ENCODE measurements at regions not wholly inside any gene's neighbourhood (a gene's known extent, or its start where the extent isn't known, plus 50 kb on each side); places are given as distances from the start of the nearest gene placed in this dataset.

DNA sequence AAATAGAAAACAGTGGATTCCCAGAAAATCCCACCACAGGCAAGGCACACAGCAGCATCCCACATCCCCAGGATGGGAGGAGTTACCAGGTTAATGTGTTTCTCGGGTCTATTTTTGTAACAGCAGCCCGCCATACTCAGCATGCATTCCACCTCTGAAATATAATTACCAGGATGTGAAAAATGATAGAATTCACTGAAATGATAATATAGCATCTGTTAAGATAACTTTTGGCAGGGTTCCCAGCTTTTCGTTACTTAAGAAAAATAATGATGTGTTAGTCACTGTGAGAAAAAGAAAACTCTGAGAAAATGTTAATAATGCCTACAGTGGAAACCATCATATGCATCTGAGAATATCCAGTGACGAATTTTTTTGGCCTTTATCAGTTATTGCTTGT, 87.1 kb downstream of the VCX2 start:
- intact Hi-C loops (cut with DNase I; ENCODE audit: low total_unique reads): no loop called here
- 27 to 28% methylated on average over 4 of the region's 4 CpGs for WGBS, 2 donors
- TF ChIP-seq, protein P1, sequence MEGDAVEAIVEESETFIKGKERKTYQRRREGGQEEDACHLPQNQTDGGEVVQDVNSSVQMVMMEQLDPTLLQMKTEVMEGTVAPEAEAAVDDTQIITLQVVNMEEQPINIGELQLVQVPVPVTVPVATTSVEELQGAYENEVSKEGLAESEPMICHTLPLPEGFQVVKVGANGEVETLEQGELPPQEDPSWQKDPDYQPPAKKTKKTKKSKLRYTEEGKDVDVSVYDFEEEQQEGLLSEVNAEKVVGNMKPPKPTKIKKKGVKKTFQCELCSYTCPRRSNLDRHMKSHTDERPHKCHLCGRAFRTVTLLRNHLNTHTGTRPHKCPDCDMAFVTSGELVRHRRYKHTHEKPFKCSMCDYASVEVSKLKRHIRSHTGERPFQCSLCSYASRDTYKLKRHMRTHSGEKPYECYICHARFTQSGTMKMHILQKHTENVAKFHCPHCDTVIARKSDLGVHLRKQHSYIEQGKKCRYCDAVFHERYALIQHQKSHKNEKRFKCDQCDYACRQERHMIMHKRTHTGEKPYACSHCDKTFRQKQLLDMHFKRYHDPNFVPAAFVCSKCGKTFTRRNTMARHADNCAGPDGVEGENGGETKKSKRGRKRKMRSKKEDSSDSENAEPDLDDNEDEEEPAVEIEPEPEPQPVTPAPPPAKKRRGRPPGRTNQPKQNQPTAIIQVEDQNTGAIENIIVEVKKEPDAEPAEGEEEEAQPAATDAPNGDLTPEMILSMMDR (IDR thresholded peaks at IDR 0.05): no peak
- TF ChIP-seq POLR2A (IDR thresholded peaks at IDR 0.05): no peak
- no peak for DNase-seq (ENCODE audit: low spot score in 2 of 2)
- no peak overlapping the region for H3K4me3 ChIP-seq (ENCODE audit: low read depth, poor library complexity, severe bottlenecking)

DNA sequence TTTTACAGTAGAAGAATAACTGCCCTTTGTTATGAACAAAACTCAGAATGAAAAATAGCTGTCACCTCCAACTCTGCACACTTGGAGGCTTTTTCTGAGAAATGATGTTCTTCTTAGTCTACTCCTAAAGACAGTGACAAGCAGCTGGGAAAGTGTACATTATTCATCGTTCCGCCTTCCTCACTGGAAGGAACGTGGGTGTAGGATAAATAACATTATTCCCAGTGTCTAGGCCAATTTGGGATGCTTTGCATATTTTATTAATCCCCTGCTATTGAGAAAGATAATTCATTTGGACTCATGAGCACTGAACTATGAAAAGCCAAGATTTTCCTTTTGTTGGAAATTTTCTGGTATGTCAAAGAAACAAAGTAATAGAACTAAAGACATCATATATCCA, 87.8 kb downstream of the VCX2 start:
- intact Hi-C loops (cut with DNase I; ENCODE audit: low total_unique reads): no loop called here
- 50 to 62% methylated on average over 3 of the region's 3 CpGs for WGBS, 2 donors
- no peak for TF ChIP-seq POLR2A (IDR thresholded peaks at IDR 0.05)
- TF ChIP-seq, protein P1 (IDR thresholded peaks at IDR 0.05): no peak
- no peak for DNase-seq (ENCODE audit: low spot score in 2 of 2)
- no peak overlapping the region for H3K4me3 ChIP-seq (ENCODE audit: low read depth, poor library complexity, severe bottlenecking)

DNA sequence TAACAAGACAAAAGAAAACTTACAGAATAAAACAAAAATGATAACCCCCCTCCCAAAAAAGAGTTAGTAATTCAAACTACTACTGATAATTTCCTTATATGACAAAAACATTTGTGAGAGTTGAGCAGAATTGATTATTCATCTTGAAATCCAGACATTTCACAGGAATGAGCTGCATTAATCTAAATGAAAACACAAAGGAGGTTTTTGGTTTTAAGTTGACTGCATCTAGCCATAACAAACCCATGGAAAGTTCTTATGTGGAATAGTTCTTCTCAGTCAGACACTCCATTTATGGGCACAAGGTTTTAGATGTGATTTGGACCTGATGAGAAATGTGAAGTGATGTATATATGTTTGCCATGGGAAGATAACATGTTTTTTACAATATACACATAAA, 95.4 kb downstream of the VCX2 start:
- no peak overlapping the region for H3K4me3 ChIP-seq (ENCODE audit: low read depth, poor library complexity, severe bottlenecking)
- intact Hi-C loops (cut with DNase I; ENCODE audit: low total_unique reads): no loop called here
- DNase-seq (ENCODE audit: low spot score in 2 of 2): no peak
- TF ChIP-seq, protein P1 (IDR thresholded peaks at IDR 0.05): no peak
- TF ChIP-seq POLR2A (IDR thresholded peaks at IDR 0.05): no peak

DNA sequence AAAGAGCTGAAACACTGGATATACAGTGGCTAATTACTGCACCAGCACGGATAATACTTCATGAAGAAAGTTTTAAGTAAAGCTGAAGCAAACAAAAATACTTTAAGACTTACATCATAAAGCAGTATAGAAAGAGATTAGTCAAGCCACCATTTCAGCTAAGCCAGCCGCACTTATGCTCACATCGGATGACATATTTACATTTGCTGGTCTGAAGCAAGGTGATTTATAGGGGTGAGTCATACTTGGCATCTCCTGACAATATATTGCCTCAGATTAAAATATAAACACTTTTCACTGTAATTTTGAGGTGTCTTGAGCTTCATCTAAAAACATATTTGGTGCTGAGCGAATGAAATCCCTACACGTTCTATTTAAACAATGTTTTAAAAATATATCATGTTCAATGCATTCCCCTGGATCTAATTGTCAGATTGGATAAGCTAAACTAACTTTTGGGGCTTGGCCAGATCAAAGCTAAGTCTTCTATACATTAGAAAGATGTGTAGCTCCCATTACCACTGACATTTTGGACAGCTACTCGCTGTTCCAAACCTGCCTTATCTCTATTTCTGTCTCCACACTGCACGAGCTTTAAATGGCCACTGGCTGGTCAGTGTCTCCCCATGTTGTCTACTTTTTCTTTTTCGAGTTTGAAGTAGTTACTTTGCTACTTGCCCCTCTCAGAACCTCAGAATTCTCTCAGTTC, 103.2 kb downstream of the VCX2 start:
- intact Hi-C loops (cut with DNase I; ENCODE audit: low total_unique reads): no loop called here
- no peak for TF ChIP-seq POLR2A (IDR thresholded peaks at IDR 0.05)
- TF ChIP-seq, protein P1 (IDR thresholded peaks at IDR 0.05): no peak
- no peak overlapping the region for H3K4me3 ChIP-seq (ENCODE audit: low read depth, poor library complexity, severe bottlenecking)
- DNase-seq (ENCODE audit: low spot score in 2 of 2): no peak
- WGBS, 2 donors: 54 to 59% methylated on average over 8 of the region's 8 CpGs

DNA sequence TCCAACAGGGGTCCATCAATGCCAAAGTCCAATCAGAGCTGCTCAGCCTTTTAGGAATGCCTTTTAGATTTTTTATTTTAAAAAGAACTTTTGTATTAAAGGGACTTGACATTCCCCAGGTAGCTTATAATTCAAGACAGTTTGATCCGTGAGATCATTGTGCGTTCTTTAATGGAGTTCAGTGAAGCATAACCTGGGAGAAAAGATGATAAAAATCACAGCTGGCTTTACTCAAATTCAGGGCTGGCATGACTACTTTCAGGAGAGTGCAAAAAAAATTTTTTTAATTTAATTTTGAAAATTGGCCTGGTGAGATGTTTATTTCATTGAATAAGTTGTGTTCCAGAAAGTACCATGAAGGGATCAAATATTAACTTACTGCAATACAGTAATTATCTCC, 118.2 kb downstream of the VCX2 start:
- WGBS, 2 donors: 82 to 93% methylated on average over 2 of the region's 2 CpGs
- no peak overlapping the region for H3K4me3 ChIP-seq (ENCODE audit: low read depth, poor library complexity, severe bottlenecking)
- no peak for TF ChIP-seq POLR2A (IDR thresholded peaks at IDR 0.05)
- TF ChIP-seq, protein P1 (IDR thresholded peaks at IDR 0.05): no peak
- DNase-seq (ENCODE audit: low spot score in 2 of 2): no peak
- intact Hi-C loops (cut with DNase I; ENCODE audit: low total_unique reads): no loop called here

DNA sequence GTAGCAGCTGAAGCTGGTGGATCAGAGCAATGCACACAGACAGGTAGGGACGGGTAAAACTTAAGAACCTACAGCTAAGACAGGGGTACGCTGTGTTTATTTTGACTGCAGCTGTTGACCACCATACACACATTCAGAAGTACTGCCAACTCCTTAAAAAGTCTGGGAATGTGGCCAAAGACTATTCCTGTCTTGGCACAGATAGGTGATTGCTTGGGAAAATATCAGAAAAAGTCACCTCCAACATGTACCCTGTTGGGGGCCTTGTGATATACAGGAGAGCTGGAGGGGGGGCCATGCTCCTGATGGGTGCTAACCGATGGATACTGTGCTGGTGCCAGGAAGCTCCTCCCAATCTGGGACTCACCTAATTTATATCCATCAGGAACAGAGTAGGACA, 121.2 kb downstream of the VCX2 start:
- TF ChIP-seq POLR2A (IDR thresholded peaks at IDR 0.05): no peak
- TF ChIP-seq, protein P1 (IDR thresholded peaks at IDR 0.05): no peak
- H3K4me3 ChIP-seq (ENCODE audit: low read depth, poor library complexity, severe bottlenecking): no peak overlapping the region
- 48 to 68% methylated on average over 3 of the region's 3 CpGs for WGBS, 2 donors
- DNase-seq (ENCODE audit: low spot score in 2 of 2): no peak
- intact Hi-C loops (cut with DNase I; ENCODE audit: low total_unique reads): no loop called here
